ENCODE measurements at regions not wholly inside any gene's neighbourhood (a gene's known extent, or its start where the extent isn't known, plus 50 kb on each side); places are given as distances from the start of the nearest gene placed in this dataset.

GRCh38 chr5:2403296-2403695 is 348.2 kb downstream of the IRX2 start:
- Histone ChIP-seq H3K9me3 (ENCODE audit: insufficient read depth, low read depth, low read length) (peaks cover 4% of the 10 kb centered on the region; the same call in 1 of the 2 replicates), H3F3A (ENCODE audit: low read depth) (no peaks in the 10 kb centered on the region), H3K36me3 (ENCODE audit: insufficient read depth, low read length) (no peaks in the 10 kb centered on the region), H3K4me3 (ENCODE audit: low read length, poor library complexity, severe bottlenecking) (no peak overlapping the region), H3K9me2 (replicated peaks; ENCODE audit: low read depth, low read length) (no peaks in the 10 kb centered on the region), H3K9ac (ENCODE audit: low read depth, low read length, poor library complexity, severe bottlenecking) (no peak overlapping the region), H3K4me1 (ENCODE audit: insufficient read depth, low read length, poor library complexity, severe bottlenecking) (no peaks in the 10 kb centered on the region), H3K79me2 (ENCODE audit: insufficient read depth, low read length) (no peaks in the 10 kb centered on the region), H3K4me2 (ENCODE audit: low read depth, low read length, poor library complexity, severe bottlenecking) (no peak overlapping the region), H4K20me1 (ENCODE audit: insufficient read depth, low read length, poor library complexity, severe bottlenecking) (no peaks in the 10 kb centered on the region), H3K27me3 (ENCODE audit: insufficient read depth, low read length, poor library complexity, severe bottlenecking) (no peaks in the 10 kb centered on the region), H2AFZ (ENCODE audit: low read length) (no peak overlapping the region)
- TF ChIP-seq EZH2phosphoT487 (IDR thresholded peaks at IDR 0.05; ENCODE audit: borderline replicate concordance), result no peak
- TF ChIP-seq, protein P1, sequence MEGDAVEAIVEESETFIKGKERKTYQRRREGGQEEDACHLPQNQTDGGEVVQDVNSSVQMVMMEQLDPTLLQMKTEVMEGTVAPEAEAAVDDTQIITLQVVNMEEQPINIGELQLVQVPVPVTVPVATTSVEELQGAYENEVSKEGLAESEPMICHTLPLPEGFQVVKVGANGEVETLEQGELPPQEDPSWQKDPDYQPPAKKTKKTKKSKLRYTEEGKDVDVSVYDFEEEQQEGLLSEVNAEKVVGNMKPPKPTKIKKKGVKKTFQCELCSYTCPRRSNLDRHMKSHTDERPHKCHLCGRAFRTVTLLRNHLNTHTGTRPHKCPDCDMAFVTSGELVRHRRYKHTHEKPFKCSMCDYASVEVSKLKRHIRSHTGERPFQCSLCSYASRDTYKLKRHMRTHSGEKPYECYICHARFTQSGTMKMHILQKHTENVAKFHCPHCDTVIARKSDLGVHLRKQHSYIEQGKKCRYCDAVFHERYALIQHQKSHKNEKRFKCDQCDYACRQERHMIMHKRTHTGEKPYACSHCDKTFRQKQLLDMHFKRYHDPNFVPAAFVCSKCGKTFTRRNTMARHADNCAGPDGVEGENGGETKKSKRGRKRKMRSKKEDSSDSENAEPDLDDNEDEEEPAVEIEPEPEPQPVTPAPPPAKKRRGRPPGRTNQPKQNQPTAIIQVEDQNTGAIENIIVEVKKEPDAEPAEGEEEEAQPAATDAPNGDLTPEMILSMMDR (conservative IDR thresholded peaks at IDR 0.05; ENCODE audit: low read length), result no peak

GRCh38 chr5:2399804-2400203 is 351.7 kb downstream of the IRX2 start:
- H3K9ac ChIP-seq (ENCODE audit: low read depth, low read length, poor library complexity, severe bottlenecking), result no peak overlapping the region
- H3K79me2 ChIP-seq (ENCODE audit: insufficient read depth, low read length), result no peaks in the 10 kb centered on the region
- TF ChIP-seq EZH2phosphoT487 (IDR thresholded peaks at IDR 0.05; ENCODE audit: borderline replicate concordance), result no peak
- TF ChIP-seq, protein P1 (conservative IDR thresholded peaks at IDR 0.05; ENCODE audit: low read length), result no peak
- no peaks in the 10 kb centered on the region for H3K36me3 ChIP-seq (ENCODE audit: insufficient read depth, low read length)
- no peaks in the 10 kb centered on the region for H3K4me1 ChIP-seq (ENCODE audit: insufficient read depth, low read length, poor library complexity, severe bottlenecking)
- H4K20me1 ChIP-seq (ENCODE audit: insufficient read depth, low read length, poor library complexity, severe bottlenecking), result no peaks in the 10 kb centered on the region
- no peaks in the 10 kb centered on the region for H3F3A ChIP-seq (ENCODE audit: low read depth)
- H3K9me2 ChIP-seq (replicated peaks; ENCODE audit: low read depth, low read length), result no peaks in the 10 kb centered on the region
- H2AFZ ChIP-seq (ENCODE audit: low read length), result no peak overlapping the region
- H3K9me3 ChIP-seq (ENCODE audit: insufficient read depth, low read depth, low read length), result peaks cover 4% of the 10 kb centered on the region; the same call in 1 of the 2 replicates
- no peak overlapping the region for H3K4me2 ChIP-seq (ENCODE audit: low read depth, low read length, poor library complexity, severe bottlenecking)
- no peak overlapping the region for H3K4me3 ChIP-seq (ENCODE audit: low read length, poor library complexity, severe bottlenecking)
- no peaks in the 10 kb centered on the region for H3K27me3 ChIP-seq (ENCODE audit: insufficient read depth, low read length, poor library complexity, severe bottlenecking)

DNA sequence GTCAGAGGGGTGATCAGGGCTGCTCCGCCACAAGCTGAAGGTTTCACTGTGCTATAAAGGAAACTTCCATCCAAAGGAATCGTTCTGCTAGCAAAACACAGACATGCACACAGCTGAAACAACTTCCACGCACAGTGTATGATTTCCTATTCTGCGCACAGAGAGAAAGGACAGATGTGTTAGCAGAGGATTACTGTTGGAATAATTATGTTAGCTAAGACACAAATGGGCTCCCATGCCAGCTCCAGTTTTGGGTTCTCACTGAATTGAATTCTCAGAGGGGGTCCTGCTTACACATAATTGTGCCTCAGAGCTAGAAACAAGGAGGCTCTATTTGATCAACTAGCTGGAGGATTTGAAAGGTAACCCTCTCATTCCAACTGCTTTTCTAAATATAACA is 352.4 kb downstream of the IRX2 start:
- Histone ChIP-seq H3K9ac (ENCODE audit: low read depth, low read length, poor library complexity, severe bottlenecking) (no peak overlapping the region), H3K9me2 (replicated peaks; ENCODE audit: low read depth, low read length) (no peaks in the 10 kb centered on the region), H3K36me3 (ENCODE audit: insufficient read depth, low read length) (no peaks in the 10 kb centered on the region), H3F3A (ENCODE audit: low read depth) (no peaks in the 10 kb centered on the region), H3K27me3 (ENCODE audit: insufficient read depth, low read length, poor library complexity, severe bottlenecking) (no peaks in the 10 kb centered on the region), H3K4me1 (ENCODE audit: insufficient read depth, low read length, poor library complexity, severe bottlenecking) (no peaks in the 10 kb centered on the region), H4K20me1 (ENCODE audit: insufficient read depth, low read length, poor library complexity, severe bottlenecking) (no peaks in the 10 kb centered on the region), H3K79me2 (ENCODE audit: insufficient read depth, low read length) (no peaks in the 10 kb centered on the region), H3K9me3 (ENCODE audit: insufficient read depth, low read depth, low read length) (peaks cover 4% of the 10 kb centered on the region; the same call in 1 of the 2 replicates), H3K4me3 (ENCODE audit: low read length, poor library complexity, severe bottlenecking) (no peak overlapping the region), H2AFZ (ENCODE audit: low read length) (no peak overlapping the region), H3K4me2 (ENCODE audit: low read depth, low read length, poor library complexity, severe bottlenecking) (no peak overlapping the region)
- no peak for TF ChIP-seq EZH2phosphoT487 (IDR thresholded peaks at IDR 0.05; ENCODE audit: borderline replicate concordance)
- TF ChIP-seq, protein P1 (conservative IDR thresholded peaks at IDR 0.05; ENCODE audit: low read length), result no peak

Measured in Loucy (cell line).